HG02642 (cell line): ENCODE measurements at regions not wholly inside any gene's neighbourhood (a gene's known extent, or its start where the extent isn't known, plus 50 kb on each side); places are given as distances from the start of the nearest gene placed in this dataset.
"Not testable (repeated sequence)": the region's sequence is repeated elsewhere in the genome, so short reads cannot be mapped to it uniquely, and the experiment has no call there.

ENCODE experiments used
- ATAC-seq: cut with Tn5 transposase; IDR thresholded peaks from one replicate; pipeline ENCODE4 v1.9.1; 2021; ENCODE audit warnings: mild to moderate bottlenecking; ENCODE audit not compliant: unreplicated experiment, poor library complexity

DNA sequence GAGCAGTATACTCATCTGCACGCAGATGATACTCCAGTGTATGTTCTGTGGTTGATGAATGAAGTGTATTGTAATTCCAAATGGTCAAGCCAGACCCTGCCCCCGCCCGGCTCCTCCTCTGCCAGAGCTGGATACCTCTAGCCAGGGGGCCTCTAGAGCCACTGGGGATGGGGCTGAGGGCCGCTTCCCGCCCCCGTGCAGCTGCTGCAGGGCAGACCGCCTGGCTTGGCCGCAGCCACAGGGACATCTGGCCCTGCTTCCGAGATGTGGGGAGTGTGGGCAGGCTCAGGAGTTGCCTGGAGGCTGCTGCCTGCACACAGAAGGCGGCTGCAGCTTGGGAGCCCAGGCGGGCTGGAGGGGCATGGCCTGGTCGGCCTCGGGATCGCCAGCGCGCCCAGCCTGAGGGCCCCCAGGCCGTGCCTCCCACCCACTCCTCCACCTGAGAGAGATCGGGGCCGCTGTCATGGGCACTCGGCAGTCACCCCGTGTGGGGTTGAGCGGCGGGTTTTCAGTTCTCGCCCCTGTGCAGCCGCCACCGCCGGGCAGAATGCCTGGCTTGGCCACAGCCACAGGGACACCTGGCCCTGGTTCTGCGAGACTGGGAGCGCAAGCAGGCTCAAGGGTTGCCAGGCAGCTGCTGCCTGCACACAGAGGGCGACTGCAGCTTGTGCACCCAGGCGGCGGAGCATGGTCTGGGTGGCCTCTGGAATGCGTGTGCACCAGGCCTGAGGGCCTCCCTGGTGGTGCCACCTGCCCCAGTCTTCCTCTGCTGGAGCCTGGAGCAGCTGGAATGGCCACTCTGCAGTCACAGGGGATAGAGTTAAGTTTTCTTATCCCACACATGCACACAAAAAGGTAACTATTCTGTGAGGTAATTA is 1643.7 kb downstream of the SPATA31A7 start:
- not testable (repeated sequence) for ATAC-seq

DNA sequence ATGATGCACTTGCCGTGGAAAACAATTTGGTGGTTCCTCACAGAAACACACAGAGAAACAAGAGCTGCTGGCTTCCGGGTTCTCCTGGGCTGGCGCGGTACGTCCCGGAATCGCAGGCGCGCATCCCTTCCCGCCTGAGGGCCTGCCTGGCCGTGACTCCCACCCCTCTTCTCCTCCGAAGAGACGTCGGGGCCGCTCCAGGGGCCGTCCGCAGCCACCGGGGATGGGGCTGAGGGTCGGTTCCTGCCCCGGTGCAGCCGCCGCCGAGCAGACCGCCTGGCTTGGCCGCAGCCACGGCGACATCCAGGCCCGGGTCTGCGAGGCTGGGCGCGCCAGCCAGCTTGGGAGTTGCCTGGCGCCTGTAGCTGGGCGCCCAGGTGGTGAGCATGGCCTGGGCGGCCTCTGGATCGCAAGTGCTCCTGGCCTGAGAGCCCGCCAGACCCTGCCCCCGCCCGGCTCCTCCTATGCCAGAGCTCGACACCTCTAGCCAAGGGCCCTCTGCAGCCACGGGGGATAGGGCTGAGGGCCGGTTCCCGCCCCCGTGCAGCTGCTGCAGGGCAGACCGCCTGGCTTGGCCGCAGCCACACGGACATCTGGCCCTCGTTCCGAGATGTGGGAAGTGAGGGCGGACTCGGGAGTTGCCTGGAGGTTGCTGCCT is 1647.5 kb downstream of the SPATA31A7 start:
- ATAC-seq = peak; percentile 28

GRCh38 chr9:62838024-62838718 is 1648.3 kb downstream of the SPATA31A7 start:
- peak; percentile 100 for ATAC-seq

DNA sequence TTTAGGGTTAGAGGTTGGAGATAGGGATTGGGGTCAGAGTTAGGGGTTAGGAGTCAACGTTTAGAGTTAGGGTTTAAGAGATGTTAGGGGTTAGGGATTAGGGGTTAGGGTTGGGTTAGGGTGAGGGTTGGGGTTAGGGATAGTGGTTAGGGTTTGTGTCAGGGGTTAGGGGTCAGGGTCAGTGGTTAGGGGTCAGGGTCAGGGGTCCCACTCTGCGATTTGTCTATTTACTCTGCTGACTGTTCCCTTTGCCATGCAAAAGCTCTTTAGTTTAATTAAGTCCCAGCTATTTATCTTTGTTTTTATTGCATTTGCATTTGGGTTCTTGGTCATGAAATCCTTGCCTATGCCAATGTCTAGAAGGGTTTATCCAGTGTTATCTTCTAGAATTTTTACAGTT is 1649.3 kb downstream of the SPATA31A7 start:
- not testable (repeated sequence) for ATAC-seq

DNA sequence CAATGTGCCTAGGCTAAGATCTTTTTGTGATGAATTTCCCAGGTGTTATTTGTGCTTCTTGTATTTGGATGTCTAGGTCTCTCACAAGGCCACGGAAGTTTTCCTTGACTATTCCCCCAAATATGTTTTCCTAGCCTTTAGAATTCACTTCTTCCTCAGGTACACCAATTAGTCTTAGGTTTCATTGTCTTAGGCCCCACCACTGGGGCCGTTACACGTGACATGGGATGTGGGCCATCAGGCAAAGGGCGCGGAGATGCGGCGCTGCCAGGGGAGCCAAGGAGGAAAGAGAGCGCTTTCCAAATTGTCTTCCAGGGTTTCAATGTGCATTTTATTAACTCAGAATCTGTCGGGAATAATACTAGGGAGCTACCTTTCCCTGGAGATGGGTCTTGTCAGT is 1653.3 kb downstream of the SPATA31A7 start:
- not testable (repeated sequence) for ATAC-seq

- not testable (repeated sequence) for ATAC-seq
These were observed 1654.0 kb downstream of the SPATA31A7 start for GRCh38 chr9:62843706-62844290.

DNA sequence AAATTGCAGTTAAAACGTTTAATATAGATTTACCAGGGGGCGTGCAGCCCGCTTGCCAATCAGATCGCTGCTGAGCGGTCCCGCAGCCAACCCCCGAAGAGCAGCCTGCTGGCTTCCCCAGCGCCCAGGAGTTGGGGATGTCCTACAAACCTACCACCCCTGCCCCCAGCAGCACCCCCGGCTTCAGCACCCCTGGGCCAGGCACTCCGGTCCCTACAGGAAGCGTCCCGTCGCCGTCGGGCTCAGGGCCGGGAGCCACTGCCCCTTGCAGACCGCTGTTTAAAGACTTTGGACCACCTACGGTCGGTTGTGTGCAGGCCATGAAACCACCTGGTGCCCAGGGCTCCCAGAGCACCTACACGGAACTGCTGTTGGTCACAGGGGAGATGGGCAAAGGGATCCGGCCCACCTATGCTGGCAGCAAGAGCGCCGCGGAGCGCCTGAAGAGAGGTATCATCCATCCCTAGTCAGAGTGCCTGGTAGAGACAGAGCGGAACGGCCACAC is 1654.9 kb downstream of the SPATA31A7 start:
- peak; percentile 41 for ATAC-seq

DNA sequence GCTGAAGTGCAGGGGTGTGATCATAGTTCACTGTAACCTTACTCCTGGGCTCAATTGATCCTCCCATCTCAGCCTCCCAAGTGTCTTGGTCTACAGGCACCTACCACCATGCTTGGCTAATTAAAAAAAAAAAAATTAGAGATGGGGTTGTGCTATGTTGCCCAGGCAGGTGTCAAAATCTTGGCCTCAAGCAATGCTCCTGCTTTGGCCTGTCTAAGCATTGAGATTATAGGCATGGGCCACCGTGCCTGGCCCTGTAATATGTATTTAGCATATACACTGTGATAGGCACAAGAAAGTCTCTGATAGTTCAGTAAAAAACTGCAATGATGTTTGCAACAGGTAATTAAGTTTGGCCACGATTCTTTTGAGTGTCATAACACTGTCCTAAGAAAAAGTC is 1658.4 kb downstream of the SPATA31A7 start:
- ATAC-seq = not testable (repeated sequence)

DNA sequence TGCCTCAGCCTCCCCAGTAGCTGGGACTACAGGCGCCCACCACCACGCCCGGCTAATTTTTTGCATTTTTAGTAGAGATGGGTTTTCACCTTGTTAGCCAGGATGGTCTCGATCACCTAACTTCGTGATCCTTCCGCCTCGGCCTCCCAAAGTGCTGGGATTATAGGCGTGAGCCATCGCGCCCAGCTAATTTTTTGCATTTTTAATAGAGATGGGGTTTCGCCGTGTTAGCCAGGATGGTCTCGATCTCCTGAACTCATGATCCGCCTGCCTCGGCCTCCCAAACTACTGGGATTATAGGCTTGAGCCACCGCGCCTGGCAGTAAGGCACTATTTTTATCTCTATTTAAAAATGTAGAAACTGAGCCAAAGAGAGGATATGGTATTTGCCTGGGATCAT is 1660.2 kb downstream of the SPATA31A7 start:
- ATAC-seq = not testable (repeated sequence)

GRCh38 chr9:62857280-62857679 is 1667.4 kb downstream of the SPATA31A7 start:
- ATAC-seq = not testable (repeated sequence)

GRCh38 chr9:62858240-62858639 is 1668.4 kb downstream of the SPATA31A7 start:
- not testable (repeated sequence) for ATAC-seq

DNA sequence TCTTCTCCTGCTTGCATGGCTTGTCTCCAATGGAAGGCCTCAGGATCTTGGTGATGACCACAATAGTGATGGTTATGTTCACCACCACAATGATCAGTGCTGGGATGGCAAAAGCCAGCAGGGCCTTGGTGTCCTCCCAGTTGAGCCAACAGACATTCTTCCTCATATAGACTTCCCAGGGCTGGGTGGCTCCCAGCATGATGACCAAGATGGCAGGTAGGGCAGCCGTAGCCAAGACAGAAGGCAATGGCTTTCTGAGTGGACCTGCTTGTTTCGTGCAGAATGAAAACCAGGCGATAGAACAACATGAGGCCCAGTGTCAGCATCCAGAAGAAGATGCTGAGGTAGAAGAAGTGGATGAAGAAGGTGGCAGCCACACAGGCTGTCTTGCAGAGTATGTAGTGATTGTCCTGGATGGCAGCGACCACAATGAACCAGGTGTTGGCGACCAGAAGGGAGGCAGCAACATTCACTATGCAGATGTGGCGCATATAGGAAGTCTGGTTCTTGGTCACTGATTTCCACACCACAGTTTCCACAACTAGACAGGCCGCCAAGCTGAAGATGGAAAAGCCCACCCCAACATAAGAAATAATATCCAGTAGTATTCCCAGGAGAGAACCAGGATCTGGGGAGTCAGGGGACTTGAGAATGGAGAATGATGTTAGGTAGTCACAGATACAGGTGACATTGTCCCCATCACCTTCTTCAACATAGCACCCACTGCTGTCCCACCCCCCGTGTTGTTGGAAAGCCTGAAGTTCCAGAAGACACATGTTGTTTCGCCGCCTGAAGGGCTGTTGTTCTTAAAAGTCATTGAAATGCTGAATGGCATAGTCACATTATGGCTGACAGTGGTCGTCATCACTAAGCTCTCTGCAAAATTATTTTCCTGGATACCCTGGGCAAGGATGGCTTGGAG is 1671.4 kb downstream of the SPATA31A7 start:
- ATAC-seq = not testable (repeated sequence)

- not testable (repeated sequence) for ATAC-seq
These were observed 1672.3 kb downstream of the SPATA31A7 start for GRCh38 chr9:62862180-62862579.

- ATAC-seq = not testable (repeated sequence)
These were observed 1673.5 kb downstream of the SPATA31A7 start for GRCh38 chr9:62863319-62863718.

- not testable (repeated sequence) for ATAC-seq
These were observed 1674.0 kb downstream of the SPATA31A7 start for GRCh38 chr9:62863867-62864266.

- not testable (repeated sequence) for ATAC-seq
These were observed 1674.9 kb downstream of the SPATA31A7 start for GRCh38 chr9:62864481-62865469.

- ATAC-seq = not testable (repeated sequence)
These were observed 1679.2 kb downstream of the SPATA31A7 start for GRCh38 chr9:62869061-62869460.

- not testable (repeated sequence) for ATAC-seq
These were observed 1681.9 kb downstream of the SPATA31A7 start for GRCh38 chr9:62871765-62872164.
